Nucleus accumbens (tissue), 56 donors: ENCODE measurements at regions not wholly inside any gene's neighbourhood (a gene's known extent, or its start where the extent isn't known, plus 50 kb on each side); places are given as distances from the start of the nearest gene placed in this dataset.

Experiments
- DNase-seq, 56 donors: peaks; one replicate each; lab custom pipeline; 2025; lab: John Stamatoyannopoulos, UW

DNA sequence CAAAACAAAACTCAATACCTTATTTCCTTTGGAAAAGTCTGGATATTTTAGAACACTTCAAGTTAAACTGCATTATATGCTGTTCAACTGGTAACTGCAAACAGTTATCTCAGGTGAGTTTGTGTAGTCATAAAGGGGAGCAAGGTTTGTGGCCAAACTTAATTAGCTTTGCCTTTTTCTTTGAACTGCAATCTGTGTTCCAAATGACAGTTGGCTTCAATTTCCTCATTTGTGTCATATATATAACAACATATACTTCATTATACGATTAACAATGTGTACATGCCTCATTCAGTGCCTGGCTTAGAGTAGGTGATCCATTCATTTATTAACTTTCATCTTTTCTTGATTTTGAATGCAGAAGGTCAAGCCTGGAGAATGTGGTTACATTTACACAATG lies 55.8 kb downstream of the KCNE4 start:
- no peak for DNase-seq

DNA sequence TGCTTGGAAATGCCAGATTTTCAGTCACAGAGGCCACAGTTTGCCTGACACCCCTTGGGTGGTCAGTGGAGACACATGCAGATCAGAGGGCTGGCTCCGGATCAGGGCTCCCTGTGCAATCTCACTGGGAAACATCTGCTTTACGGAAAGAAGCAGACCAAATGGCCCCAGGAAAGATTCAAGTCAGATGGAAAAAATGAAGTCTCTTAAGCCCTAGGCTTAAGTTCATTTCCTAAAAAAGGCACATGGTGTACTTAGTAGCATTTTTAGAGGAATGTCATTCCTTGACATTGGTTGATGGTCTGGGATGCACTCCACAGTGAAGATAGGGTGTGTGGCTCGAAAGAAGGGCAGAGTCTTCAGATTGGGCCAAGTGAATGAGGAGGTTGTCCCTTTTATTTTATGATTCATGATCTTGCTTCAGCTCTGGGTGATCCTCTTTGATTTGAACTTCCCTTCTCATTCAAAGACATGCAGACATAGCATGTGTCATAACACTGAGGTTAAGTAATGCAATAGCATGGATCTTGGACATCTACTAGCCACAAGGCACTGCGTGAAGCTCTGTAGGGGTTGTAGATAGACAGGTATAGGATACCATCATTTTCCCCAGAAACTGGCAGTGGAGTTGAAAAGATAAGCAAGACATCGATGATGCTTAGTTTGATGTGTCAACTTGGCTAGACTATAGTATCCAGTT lies 56.5 kb downstream of the KCNE4 start:
- no peak for DNase-seq

GRCh38 chr2:223109341-223109740 lies 57.4 kb downstream of the KCNE4 start:
- DNase-seq = no peak

DNA sequence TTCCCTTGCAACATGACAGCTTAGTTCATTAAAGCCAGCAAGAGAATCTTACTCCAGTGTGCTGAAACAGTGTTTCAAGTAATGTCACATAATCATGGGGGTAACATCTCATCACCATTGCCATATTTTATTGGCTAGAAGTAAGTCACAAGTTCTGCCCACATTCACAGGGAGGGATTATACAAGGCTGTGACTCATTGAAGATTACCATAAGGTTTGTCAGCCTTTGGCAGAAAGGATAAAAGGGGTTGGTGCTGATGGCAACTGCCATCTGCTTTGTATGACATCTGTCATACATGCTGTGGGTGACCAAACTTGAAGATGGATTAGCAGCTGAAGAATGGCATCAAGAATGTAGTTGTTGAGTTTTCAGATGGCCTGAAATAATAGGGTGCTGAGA lies 61.2 kb downstream of the KCNE4 start:
- no peak for DNase-seq

DNA sequence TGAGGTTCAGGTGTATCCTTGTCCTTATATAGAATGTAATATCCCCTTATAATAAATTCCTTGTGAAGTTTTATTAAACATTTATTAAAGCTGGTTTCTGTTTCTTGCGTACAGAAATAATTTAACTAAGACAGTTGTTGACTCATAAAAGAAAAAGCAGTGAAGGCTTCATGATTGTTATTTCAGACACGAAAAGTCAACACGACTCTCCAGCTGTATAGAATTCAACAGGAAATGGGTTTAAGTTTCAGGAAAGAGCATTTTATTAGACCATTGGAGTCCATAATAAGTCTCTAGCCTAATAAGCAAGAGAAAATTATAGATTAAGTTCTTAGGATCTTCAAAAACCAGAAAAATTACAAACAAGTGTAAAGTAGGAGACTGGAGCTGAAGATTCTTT lies 62.2 kb downstream of the KCNE4 start:
- DNase-seq = no peak

DNA sequence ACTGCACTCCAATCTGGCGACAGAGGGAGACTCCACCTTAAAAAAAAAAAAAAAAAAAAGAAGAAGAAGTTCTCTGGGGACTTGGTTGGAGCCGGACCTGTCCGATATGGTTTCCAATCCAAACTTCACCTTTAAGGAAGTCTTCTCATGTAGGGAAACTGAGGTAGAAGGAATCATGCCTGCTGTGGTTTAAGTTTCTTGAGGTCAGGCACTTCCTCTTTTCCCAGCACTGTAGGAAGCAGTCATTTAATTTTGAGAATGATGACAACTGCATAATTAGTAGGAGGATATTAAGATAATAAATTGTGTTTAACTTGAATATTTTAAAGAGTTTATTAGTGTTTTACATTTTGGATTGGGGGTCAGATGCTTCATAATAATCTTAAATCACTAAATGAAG lies 62.9 kb downstream of the KCNE4 start:
- no peak for DNase-seq

DNA sequence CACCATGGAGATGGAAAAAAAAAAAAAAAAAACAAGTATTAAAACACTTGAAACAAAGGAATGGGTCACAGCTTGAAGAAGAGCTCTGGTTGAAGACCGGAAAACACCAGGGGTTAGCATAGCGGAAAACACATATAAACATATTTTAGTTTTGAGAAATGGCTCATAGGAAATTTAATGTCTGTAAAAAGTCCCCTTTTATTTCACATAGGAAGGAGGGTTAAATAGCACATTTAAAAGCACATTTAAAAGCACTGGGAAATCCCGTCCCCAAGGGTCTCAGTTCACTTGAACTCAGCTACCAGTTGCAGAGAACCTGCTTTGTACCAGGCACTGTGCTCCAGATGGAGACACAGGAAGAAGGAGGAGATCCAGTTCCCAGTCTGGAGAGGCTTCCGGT lies 65.5 kb downstream of the KCNE4 start:
- DNase-seq = no peak

GRCh38 chr2:223121283-223121682 lies 69.3 kb downstream of the KCNE4 start:
- DNase-seq = no peak

DNA sequence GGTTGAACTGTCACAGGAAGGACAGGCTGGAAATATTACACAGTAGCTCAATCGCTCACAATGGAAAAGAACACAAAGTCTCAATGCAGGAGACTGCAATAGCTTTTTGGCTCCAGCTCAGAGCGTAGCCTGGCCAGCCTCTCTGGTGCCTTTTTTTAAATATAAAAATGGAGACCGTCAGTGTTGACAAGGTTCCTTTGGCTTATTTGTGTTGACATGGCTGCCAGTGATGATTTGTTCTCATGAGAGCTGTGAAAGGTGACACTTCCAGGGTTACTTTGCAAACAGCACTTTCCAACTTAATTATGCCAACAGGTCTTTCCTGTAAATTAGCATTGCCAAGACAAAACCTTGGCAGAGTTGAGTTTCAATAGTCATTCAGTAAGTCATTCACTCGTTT lies 70.8 kb downstream of the KCNE4 start:
- DNase-seq = no peak

- no peak for DNase-seq
These were observed 72.0 kb downstream of the KCNE4 start for GRCh38 chr2:223123855-223124610.

- no peak for DNase-seq
These were observed 89.6 kb downstream of the KCNE4 start for GRCh38 chr2:223141606-223142005.

DNA sequence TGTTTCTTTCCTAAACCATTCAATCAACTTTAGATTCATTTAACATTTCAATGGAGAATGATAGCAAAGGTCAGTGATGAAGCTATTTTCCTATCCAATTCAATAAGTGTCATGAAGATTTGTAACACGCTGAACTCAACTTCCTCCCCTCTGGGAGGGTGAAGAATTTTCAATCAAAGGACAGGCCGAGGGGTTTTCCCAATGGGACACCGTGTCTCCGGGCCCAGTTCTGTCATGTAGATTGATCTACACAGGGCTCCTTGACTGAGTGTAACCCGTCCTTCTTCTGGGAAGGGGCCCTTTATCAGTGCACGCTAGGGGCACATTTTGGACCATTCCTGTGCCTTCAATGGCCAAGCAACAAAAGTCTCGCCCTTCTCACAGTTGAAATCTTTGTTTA lies 90.1 kb downstream of the KCNE4 start:
- DNase-seq = no peak

GRCh38 chr2:223147431-223147830 lies 95.4 kb downstream of the KCNE4 start:
- DNase-seq = no peak

GRCh38 chr2:223148516-223148915 lies 96.5 kb downstream of the KCNE4 start:
- DNase-seq = no peak

DNA sequence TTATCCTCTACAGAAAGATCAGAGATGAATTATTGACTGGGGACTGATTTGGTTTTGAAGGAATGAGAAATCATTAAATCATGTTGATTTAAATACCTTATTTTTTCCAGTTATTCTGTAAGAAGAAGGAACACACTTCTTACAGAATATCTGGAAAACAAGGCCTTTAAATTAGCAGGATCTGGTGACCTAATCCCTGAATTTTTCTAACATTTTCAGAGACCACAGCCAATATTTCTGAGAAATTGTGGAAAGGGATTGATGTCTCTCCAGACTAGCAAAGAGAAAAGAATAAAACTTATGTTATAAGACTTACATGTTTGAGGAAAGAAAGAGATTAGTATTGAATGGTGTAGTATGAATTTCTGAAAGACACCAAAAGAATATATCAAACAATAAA lies 104.0 kb downstream of the KCNE4 start:
- DNase-seq = no peak

DNA sequence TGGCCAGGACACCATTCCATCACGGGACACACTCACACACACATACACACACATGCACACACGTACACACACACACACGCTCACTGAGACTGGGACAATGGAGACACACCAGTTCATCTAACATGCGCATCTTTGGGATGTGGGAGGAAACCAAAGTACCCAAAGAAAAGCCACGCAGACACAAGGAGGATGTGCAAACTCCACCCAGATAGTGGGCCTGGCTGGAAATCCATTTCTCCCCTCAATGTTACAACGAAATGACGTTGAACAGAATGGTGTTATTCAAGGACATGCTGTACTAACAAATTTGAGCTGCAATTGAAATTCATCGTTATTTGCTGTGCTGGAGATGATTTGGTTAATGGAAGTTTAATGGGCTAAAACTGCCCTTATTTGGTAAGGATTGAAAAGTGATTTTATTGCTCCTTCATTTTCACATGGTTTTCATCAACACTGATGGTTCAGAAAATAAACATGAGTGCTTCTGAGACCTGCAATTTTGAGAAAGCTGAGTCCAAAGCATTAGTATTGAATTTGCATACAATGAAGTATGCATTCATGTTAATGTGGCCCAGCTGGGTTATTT lies 110.0 kb downstream of the KCNE4 start:
- no peak for DNase-seq

DNA sequence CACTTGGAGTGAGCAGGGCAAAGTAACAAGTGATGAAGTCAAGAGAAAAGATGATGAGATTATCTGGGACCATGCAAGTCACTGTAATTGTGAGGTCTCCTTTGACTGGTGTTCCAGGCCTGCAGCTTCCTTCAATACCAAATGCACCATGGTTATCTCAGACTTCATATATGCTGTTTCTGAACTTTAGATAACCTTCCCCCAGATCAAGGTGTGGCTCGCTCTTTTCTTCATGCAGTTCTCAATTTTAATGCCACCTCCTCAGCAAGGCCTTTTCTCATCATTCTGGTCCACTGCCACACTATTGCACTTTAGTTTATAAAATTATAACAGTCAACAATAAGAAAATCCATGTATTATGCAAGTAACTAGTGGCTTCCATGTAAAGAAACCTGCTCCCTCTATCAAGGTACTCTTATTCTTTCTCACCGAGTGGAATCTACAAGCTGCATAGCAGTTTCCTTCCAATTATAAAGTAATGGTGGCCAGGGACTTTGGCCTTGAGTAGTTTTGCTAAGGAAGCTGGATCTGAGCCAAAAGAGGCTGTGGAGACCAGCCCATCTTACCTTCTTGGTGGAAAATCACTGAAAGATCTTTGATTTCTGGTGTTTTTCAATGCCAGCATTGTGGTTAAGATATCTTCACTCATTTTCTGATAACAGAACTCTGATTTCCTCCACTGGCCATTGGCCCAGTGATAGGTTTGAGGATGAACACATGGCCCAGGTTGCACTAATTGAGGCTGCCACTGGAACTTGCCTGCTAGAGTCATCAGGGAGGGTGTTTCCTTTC lies 113.6 kb downstream of the KCNE4 start:
- no peak for DNase-seq

DNA sequence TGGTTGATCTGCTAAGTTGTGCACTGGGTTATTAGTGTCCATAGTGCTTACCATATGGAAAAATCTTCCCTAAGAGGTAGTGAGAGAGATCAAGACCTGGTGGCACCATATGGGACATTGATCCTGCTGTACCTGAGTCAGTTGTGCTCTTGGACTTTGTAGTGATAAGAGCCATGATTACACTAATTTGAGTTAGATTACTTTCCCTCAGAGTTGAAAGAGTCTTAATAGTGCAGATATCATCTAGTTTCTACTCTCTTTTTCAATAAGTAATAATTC lies 114.2 kb downstream of the KCNE4 start:
- no peak for DNase-seq

DNA sequence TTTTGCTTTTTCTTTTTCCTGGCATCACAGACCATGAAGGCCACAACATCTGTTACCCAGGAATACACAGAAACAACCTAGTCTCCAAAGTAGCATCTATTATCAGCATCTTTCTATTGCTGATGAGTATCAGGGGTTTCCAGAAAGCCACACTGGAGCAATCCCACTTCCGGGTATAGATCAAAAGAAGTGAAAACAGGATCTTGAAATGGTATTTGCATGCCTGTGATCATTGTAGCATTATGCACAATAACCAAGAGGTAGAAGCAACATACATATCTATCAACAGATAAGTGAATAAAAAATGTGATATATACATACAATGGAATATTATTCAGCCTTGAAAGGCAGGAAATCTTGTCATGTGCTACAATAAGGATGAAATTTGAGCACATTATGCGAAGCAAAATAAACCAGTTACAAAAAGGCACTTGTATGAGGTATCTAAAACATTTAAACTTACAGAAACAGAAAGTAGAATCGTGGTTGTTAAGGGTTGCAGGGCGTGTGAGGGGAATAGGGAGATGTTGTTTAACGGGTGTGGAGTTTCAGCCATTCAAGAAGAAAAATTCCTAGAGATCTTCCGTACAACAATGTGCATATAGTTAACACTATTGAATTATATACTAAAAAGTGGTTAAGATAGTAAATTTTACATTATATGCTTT lies 115.1 kb downstream of the KCNE4 start:
- no peak for DNase-seq

DNA sequence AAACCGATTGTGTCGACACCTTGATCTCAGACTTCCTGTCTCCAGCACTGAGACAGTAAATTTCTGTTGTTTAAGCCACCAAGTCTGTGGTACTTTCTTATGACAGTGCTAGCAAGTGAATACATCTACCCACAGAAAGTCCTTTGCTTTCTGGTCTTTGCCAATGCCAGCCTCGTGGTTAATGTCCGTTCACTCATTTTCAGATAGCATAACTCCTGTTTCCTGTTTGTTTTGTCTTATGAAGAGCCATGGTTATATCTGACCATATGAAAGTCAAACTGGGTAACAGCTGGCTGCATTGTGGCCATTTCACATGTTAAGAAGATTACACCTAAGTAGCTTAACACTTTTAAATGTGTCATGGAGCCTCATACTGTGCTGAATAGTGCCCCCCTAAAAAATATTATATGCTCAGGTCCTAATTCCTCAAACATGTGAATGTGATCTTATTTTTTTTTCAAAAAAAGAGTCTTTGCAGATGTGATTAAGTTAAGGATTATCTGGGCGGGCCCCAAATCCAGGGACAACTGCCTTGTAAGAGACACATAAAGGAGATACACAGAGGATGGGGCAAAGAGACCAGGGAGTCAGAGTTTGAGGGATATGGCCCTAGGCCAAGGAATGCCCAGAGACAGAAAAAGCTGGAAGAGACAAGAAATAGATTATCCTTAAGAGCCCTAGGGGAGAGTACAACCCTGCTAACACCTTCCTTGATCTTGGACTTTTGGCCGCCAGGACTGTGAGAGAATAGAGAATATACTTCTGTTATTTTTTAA lies 118.0 kb downstream of the KCNE4 start:
- no peak for DNase-seq
